GM21723 (cell line): ENCODE measurements at regions not wholly inside any gene's neighbourhood (a gene's known extent, or its start where the extent isn't known, plus 50 kb on each side); places are given as distances from the start of the nearest gene placed in this dataset.

Source experiments
- ATAC-seq: cut with Tn5 transposase; IDR thresholded peaks from one replicate; pipeline ENCODE4 v1.9.1; 2021; ENCODE audit warnings: mild to moderate bottlenecking, moderate library complexity; ENCODE audit not compliant: unreplicated experiment

GRCh38 chr4:189062047-189062820 lies 878.4 kb upstream of the FRG1 start:
- no peak for ATAC-seq

- no peak for ATAC-seq
Observed at GRCh38 chr4:189069772-189070171, 870.9 kb upstream of the FRG1 start.

GRCh38 chr4:189071241-189071640 lies 869.4 kb upstream of the FRG1 start:
- ATAC-seq: no peak

GRCh38 chr4:189073739-189074138 lies 866.9 kb upstream of the FRG1 start:
- ATAC-seq: no peak

- ATAC-seq: no peak
Observed at GRCh38 chr4:189081826-189082225, 858.8 kb upstream of the FRG1 start.

- no peak for ATAC-seq
Observed at GRCh38 chr4:189083769-189084168, 856.9 kb upstream of the FRG1 start.

- ATAC-seq: no peak
Observed at GRCh38 chr4:189084671-189085070, 856.0 kb upstream of the FRG1 start.

- no peak for ATAC-seq
Observed at GRCh38 chr4:189087971-189088370, 852.7 kb upstream of the FRG1 start.

GRCh38 chr4:189088780-189089179 lies 851.9 kb upstream of the FRG1 start:
- ATAC-seq: no peak

GRCh38 chr4:189090174-189090814 lies 850.4 kb upstream of the FRG1 start:
- ATAC-seq: no peak

- ATAC-seq: no peak
Observed at GRCh38 chr4:189092581-189092980, 848.1 kb upstream of the FRG1 start.

- no peak for ATAC-seq
Observed at GRCh38 chr4:189096108-189096507, 844.6 kb upstream of the FRG1 start.

- no peak for ATAC-seq
Observed at GRCh38 chr4:189096717-189097116, 844.0 kb upstream of the FRG1 start.

- no peak for ATAC-seq
Observed at GRCh38 chr4:189098932-189099696, 841.6 kb upstream of the FRG1 start.

GRCh38 chr4:189113389-189113888 lies 827.2 kb upstream of the FRG1 start:
- ATAC-seq: no peak

- no peak for ATAC-seq
Observed at GRCh38 chr4:189117426-189117825, 823.2 kb upstream of the FRG1 start.

- ATAC-seq: no peak
Observed at GRCh38 chr4:189121336-189121735, 819.3 kb upstream of the FRG1 start.

GRCh38 chr4:189124149-189124758 lies 816.4 kb upstream of the FRG1 start:
- no peak for ATAC-seq

GRCh38 chr4:189124791-189125190 lies 815.9 kb upstream of the FRG1 start:
- ATAC-seq: no peak

GRCh38 chr4:189126040-189126439 lies 814.6 kb upstream of the FRG1 start:
- ATAC-seq: no peak

- ATAC-seq: no peak
Observed at GRCh38 chr4:189128341-189128740, 812.3 kb upstream of the FRG1 start.
